B cell (primary cell): ENCODE measurements at regions not wholly inside any gene's neighbourhood (a gene's known extent, or its start where the extent isn't known, plus 50 kb on each side); places are given as distances from the start of the nearest gene placed in this dataset.
"Not testable (repeated sequence)": the region's sequence is repeated elsewhere in the genome, so short reads cannot be mapped to it uniquely, and the experiment has no call there.

Source experiments
- ATAC-seq: fragments of 200-7000 bp; cut with Tn5 transposase; one replicate; pipeline ENCODE4 v1.10.0; 2021; ENCODE audit warnings: low read depth, mild to moderate bottlenecking, moderate number of reproducible peaks, moderate library complexity
- CTCF ChIA-PET: fragments of 350-600 bp; sonication (Branson Sonifier 250); formaldehyde crosslinking; loops from one replicate; lab custom pipeline; 2021; ENCODE audit warnings: antibody characterized with exemption, inconsistent platforms; lab: Charles Lee
- POLR2A ChIA-PET: fragments of 350-600 bp; sonication (Branson Sonifier 250); formaldehyde crosslinking; loops from one replicate; lab custom pipeline; 2021; ENCODE audit warnings: antibody characterized with exemption; lab: Charles Lee
- DNase-seq: peaks from one replicate; pipeline ENCODE4 v3.0.0; 2013
- H2AFZ ChIP-seq: 2 replicates; pipeline ENCODE4 v1.6.1; 2012; ENCODE audit warnings: mild to moderate bottlenecking, low read depth, low read length; ENCODE audit not compliant: insufficient read depth, poor library complexity, severe bottlenecking
- H3K27ac ChIP-seq, 2 donors: 1 replicate in 1 of 2; 2 replicates in 1 of 2; pipeline ENCODE4 v1.5.1; 2012 to 2013; ENCODE audit warnings: low read length in 2 of 2, mild to moderate bottlenecking in 2 of 2, moderate library complexity in 1 of 2
- H3K27me3 ChIP-seq, 4 experiments: fragments of 200-600 bp in 1 of 4; sonication (generic) in 1 of 4; replicated peaks in 1 of 4; 1 replicate in 2 of 4; 2 replicates in 2 of 4; pipeline versions ENCODE4 v1.6.1 to v1.7.0; 2013 to 2016; ENCODE audit warnings: low read length in 3 of 4, mild to moderate bottlenecking in 2 of 4, mixed read lengths in 1 of 4, moderate library complexity in 1 of 4; ENCODE audit not compliant: insufficient read depth in 4 of 4, control insufficient read depth in 3 of 4; ENCODE audit errors: control extremely low read depth in 1 of 4
- H3K36me3 ChIP-seq, 2 experiments: replicated peaks in 1 of 2; 1 replicate in 1 of 2; 2 replicates in 1 of 2; pipeline versions ENCODE4 v1.6.1 to v1.7.1; 2013; ENCODE audit warnings: low read length in 1 of 2; ENCODE audit not compliant: insufficient read depth in 2 of 2, control insufficient read depth in 1 of 2; ENCODE audit errors: control extremely low read depth in 1 of 2, extremely low read depth in 1 of 2
- H3K4me1 ChIP-seq, 2 donors: fragments of 200-600 bp in 1 of 2; sonication (generic) in 1 of 2; 1 replicate in 1 of 2; 2 replicates in 1 of 2; pipeline versions ENCODE4 v1.5.1 to v1.6.1; 2013 to 2017; ENCODE audit warnings: low read length in 2 of 2; ENCODE audit not compliant: control insufficient read depth in 2 of 2, insufficient read depth in 2 of 2
- H3K4me2 ChIP-seq: replicated peaks from 2 replicates; pipeline ENCODE3; 2012; ENCODE audit warnings: mild to moderate bottlenecking, low read depth, low read length; ENCODE audit not compliant: poor library complexity, severe bottlenecking
- H3K4me3 ChIP-seq, 5 experiments: fragments of 200-600 bp in 1 of 5; sonication (generic) in 1 of 5; 1 replicate in 3 of 5; 2 replicates in 2 of 5; pipeline versions ENCODE4 v1.5.1 to v1.7.0; 2011 to 2016; ENCODE audit warnings: low read length in 4 of 5, mild to moderate bottlenecking in 4 of 5, low read depth in 2 of 5, control low read depth in 1 of 5, moderate library complexity in 1 of 5; ENCODE audit not compliant: insufficient read depth in 1 of 5; ENCODE audit errors: control extremely low read depth in 1 of 5, extremely low read depth in 1 of 5
- H3K79me2 ChIP-seq: fragments of 200-600 bp; sonication (generic); one replicate; pipeline ENCODE4 v1.6.0; 2016; ENCODE audit warnings: low read length; ENCODE audit not compliant: control insufficient read depth, insufficient read depth
- H3K9ac ChIP-seq: fragments of 200-600 bp; sonication (generic); 2 replicates; pipeline ENCODE4 v1.6.1; 2017; ENCODE audit warnings: mild to moderate bottlenecking, low read length, moderate library complexity
- H3K9me3 ChIP-seq, 3 donors: one replicate each; pipeline versions ENCODE4 v1.6.1 to v1.7.1; 2013; ENCODE audit warnings: low read length in 2 of 3; ENCODE audit not compliant: control insufficient read depth in 2 of 3, insufficient read depth in 1 of 3; ENCODE audit errors: control extremely low read depth in 1 of 3
- H4K20me1 ChIP-seq: 2 replicates; pipeline ENCODE4 v1.6.0; 2012; ENCODE audit warnings: mild to moderate bottlenecking, low read length; ENCODE audit not compliant: insufficient read depth, control insufficient read depth, poor library complexity, severe bottlenecking
- H3K27ac Mint-ChIP-seq: one replicate; pipeline ENCODE4 v1.8.0; 2021; ENCODE audit warnings: mixed read lengths
- H3K27me3 Mint-ChIP-seq: one replicate; pipeline ENCODE4 v1.8.0; 2021; ENCODE audit warnings: mixed read lengths
- H3K4me1 Mint-ChIP-seq: one replicate; pipeline ENCODE4 v1.8.0; 2021; ENCODE audit warnings: mixed read lengths
- H3K4me3 Mint-ChIP-seq: one replicate; pipeline ENCODE4 v1.8.0; 2021; ENCODE audit warnings: mixed read lengths
- H3K9me3 Mint-ChIP-seq: one replicate; pipeline ENCODE4 v1.8.0; 2022; ENCODE audit warnings: mixed read lengths; ENCODE audit not compliant: insufficient read depth
- CTCF ChIP-seq: fragments of 200-600 bp; IDR thresholded peaks from one replicate; pipeline ENCODE4 v1.8.0; 2022; ENCODE audit warnings: antibody characterized with exemption, mild to moderate bottlenecking
- EZH2 ChIP-seq: IDR thresholded peaks from 2 replicates; pipeline ENCODE4 v1.6.1; 2012; ENCODE audit warnings: borderline replicate concordance, low read depth, mild to moderate bottlenecking, moderate library complexity, low read length; ENCODE audit not compliant: insufficient read depth, poor library complexity, severe bottlenecking
- WGBS: methylation state at CpG from one replicate; pipeline ENCODE4 v1.1.5; 2013; ENCODE audit warnings: missing lambda C conversion rate; ENCODE audit not compliant: insufficient coverage; 5-methylcytosine and 5-hydroxymethylcytosine counted together
- intact Hi-C: fragments of 100-400 bp; cut with micrococcal nuclease; formaldehyde crosslinking; loops from one replicate; pipeline ENCODE4 v1.10.0; 2022

- no peaks in the 10 kb centered on the region for H3K9me3 ChIP-seq
- DNase-seq (no peak), ATAC-seq (no peak)
- H3K4me1 ChIP-seq, result peaks cover 17 to 20% of the 10 kb centered on the region in 2 donors
- no peaks in the 10 kb centered on the region for H4K20me1 ChIP-seq
- Mint-ChIP-seq H3K27me3 (no peaks in the 10 kb centered on the region), H3K4me1 (peaks cover 22% of the 10 kb centered on the region), H3K27ac (no peak overlapping the region), H3K9me3 (no peaks in the 10 kb centered on the region), H3K4me3 (no peak overlapping the region)
- ChIA-PET CTCF (no interaction called here), POLR2A (no interaction called here)
- H3K79me2 ChIP-seq, result peaks cover 6% of the 10 kb centered on the region
- H3K4me2 ChIP-seq, result no peak overlapping the region
- no peak overlapping the region for H3K9ac ChIP-seq
- H3K4me3 ChIP-seq, result no peak overlapping the region
- H3K36me3 ChIP-seq, result no peaks in the 10 kb centered on the region
- TF ChIP-seq CTCF (no peak), EZH2 (no peak)
- H3K27ac ChIP-seq, result no peak overlapping the region
- H2AFZ ChIP-seq, result no peak overlapping the region
- no peaks in the 10 kb centered on the region for H3K27me3 ChIP-seq
- intact Hi-C loops, result no loop called here
- WGBS, result 100% methylated on average over 3 of the region's 5 CpGs
Observed at GRCh38 chr1:121522061-121522759, 337.4 kb downstream of the SRGAP2C start.

- H4K20me1 ChIP-seq, H3K36me3 ChIP-seq, H3K27me3 Mint-ChIP-seq, H3K4me3 ChIP-seq, H3K79me2 ChIP-seq, intact Hi-C loops, H3K27me3 ChIP-seq, H3K9ac ChIP-seq, POLR2A ChIA-PET, DNase-seq, H3K4me2 ChIP-seq, H3K9me3 ChIP-seq, H3K27ac ChIP-seq, CTCF ChIA-PET, H3K9me3 Mint-ChIP-seq, H3K27ac Mint-ChIP-seq, H3K4me3 Mint-ChIP-seq, ATAC-seq, H2AFZ ChIP-seq: not testable (repeated sequence)
- peaks cover 14% of the 10 kb centered on the region for H3K4me1 Mint-ChIP-seq
- WGBS, result 100% methylated on average over 2 of the region's 4 CpGs
- peaks cover 11 to 13% of the 10 kb centered on the region in 2 donors for H3K4me1 ChIP-seq
Observed at GRCh38 chr1:121523112-121523511, 338.3 kb downstream of the SRGAP2C start.
